SH-SY5Y (cell line): ENCODE measurements at regions not wholly inside any gene's neighbourhood (a gene's known extent, or its start where the extent isn't known, plus 50 kb on each side); places are given as distances from the start of the nearest gene placed in this dataset.

Experiments
- GATA2 ChIP-seq: IDR thresholded peaks from 2 replicates; pipeline ENCODE4 v1.6.1; 2011; ENCODE audit warnings: mild to moderate bottlenecking, low read depth, low read length
- GATA3 ChIP-seq: IDR thresholded peaks from 2 replicates; pipeline ENCODE4 v1.6.1; 2011; ENCODE audit warnings: low read depth, mild to moderate bottlenecking, low read length, moderate library complexity

DNA sequence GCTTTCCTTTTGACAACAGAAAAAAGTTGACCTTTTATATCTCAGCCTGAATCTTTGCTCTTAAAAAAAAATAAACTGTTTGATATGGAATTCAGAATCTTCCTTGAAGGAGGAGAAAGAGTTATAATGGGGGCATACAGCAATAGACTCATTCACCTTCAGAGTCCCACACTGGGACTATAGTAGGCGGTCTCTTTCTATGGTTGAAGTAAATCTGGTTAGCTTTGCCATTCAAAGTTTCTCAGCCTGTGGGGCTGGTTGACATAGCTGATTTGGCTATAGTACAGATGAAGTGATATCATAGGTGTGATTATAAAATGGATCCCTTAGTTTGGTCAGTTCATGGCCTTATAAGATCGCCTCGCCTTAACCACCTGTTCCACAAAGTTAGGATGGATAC is 156.2 kb downstream of the SH2D1A start:
- TF ChIP-seq GATA3 (no peak), GATA2 (no peak)
